ENCODE measurements at regions not wholly inside any gene's neighbourhood (a gene's known extent, or its start where the extent isn't known, plus 50 kb on each side); places are given as distances from the start of the nearest gene placed in this dataset.

DNA sequence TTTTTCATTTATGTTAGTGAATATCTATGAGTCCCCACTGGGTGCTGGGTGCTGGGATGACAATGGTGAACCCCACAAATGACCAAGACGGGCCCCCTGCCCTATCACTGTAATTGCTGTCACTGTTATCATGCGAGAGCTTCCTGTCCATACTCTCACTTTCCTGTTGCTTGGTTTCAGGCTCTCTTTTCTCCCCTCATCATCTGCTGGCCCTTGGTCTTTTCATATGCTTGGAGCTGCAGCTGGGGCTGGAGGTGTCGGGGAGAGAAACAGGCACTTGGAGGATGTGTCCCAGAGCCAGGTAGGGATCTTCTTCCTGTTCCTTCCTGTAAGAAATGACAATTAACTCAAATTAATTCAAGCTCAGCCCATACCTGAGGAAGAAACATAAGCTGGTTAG lies 348.0 kb downstream of the PTPRU start:
- Histone ChIP-seq H3K4me1 (no peaks in the 10 kb centered on the region), H3K9me3 (no peaks in the 10 kb centered on the region), H3K27ac (no peak overlapping the region), H3K4me3 (no peak overlapping the region), H3K4me2 (no peak overlapping the region)
- POLR2A ChIA-PET, result no interaction called here
- no peak for FAIRE-seq
- TF ChIP-seq SMC3 (IDR thresholded peaks at IDR 0.05) (no peak), PHF8 (IDR thresholded peaks at IDR 0.05; ENCODE audit: borderline replicate concordance, low read depth) (no peak), RNF2 (IDR thresholded peaks at IDR 0.05; ENCODE audit: borderline replicate concordance, low read depth) (no peak), GATA3 (IDR thresholded peaks at IDR 0.05; ENCODE audit: borderline replicate concordance) (no peak), FOSB (CRISPR knock-in tag; IDR thresholded peaks at IDR 0.05) (no peak), HOXB13 (CRISPR knock-in tag; IDR thresholded peaks at IDR 0.05; ENCODE audit: low read depth) (no peak)
- TF ChIP-seq, protein P1, sequence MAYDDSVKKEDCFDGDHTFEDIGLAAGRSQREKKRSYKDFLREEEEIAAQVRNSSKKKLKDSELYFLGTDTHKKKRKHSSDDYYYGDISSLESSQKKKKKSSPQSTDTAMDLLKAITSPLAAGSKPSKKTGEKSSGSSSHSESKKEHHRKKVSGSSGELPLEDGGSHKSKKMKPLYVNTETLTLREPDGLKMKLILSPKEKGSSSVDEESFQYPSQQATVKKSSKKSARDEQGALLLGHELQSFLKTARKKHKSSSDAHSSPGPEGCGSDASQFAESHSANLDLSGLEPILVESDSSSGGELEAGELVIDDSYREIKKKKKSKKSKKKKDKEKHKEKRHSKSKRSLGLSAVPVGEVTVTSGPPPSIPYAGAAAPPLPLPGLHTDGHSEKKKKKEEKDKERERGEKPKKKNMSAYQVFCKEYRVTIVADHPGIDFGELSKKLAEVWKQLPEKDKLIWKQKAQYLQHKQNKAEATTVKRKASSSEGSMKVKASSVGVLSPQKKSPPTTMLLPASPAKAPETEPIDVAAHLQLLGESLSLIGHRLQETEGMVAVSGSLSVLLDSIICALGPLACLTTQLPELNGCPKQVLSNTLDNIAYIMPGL (CRISPR knock-in tag; IDR thresholded peaks at IDR 0.05; ENCODE audit: borderline replicate concordance), result no peak
- no peak for ATAC-seq
- WGBS (ENCODE audit: missing lambda C conversion rate), result 38% methylated on average over 3 of the region's 3 CpGs
- no peak for DNase-seq (ENCODE audit: low read depth in 1 of 2, low spot score in 1 of 2)
- CTCF ChIA-PET, result interaction anchor here (1.0 kb wide), 1 partner anchor 244 kb away, joined by 3 read pairs; no protein-coding TSS in a partner anchor

- no peak overlapping the region for H3K27ac ChIP-seq
- TF ChIP-seq FOXS1 (CRISPR knock-in tag; IDR thresholded peaks at IDR 0.05) (no peak), ZFP36 (IDR thresholded peaks at IDR 0.05; ENCODE audit: borderline replicate concordance, partially characterized antibody) (no peak), FOSB (CRISPR knock-in tag; IDR thresholded peaks at IDR 0.05) (no peak), REST (IDR thresholded peaks at IDR 0.05) (no peak), CTCF (IDR thresholded peaks at IDR 0.05) (no peak), BHLHE40 (IDR thresholded peaks at IDR 0.05; ENCODE audit: low read depth, low read length) (no peak)
- TF ChIP-seq, protein P2, sequence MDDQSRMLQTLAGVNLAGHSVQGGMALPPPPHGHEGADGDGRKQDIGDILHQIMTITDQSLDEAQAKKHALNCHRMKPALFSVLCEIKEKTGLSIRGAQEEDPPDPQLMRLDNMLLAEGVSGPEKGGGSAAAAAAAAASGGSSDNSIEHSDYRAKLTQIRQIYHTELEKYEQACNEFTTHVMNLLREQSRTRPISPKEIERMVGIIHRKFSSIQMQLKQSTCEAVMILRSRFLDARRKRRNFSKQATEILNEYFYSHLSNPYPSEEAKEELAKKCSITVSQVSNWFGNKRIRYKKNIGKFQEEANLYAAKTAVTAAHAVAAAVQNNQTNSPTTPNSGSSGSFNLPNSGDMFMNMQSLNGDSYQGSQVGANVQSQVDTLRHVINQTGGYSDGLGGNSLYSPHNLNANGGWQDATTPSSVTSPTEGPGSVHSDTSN (IDR thresholded peaks at IDR 0.05), result no peak
- ChIA-PET POLR2A (no interaction called here), CTCF (interaction anchor here (1.0 kb wide), 1 partner anchor 243 kb away, joined by 3 read pairs; no protein-coding TSS in a partner anchor)
- no peaks in the 10 kb centered on the region for H3K9me3 ChIP-seq
- 54% methylated on average over 5 of the region's 5 CpGs for WGBS (ENCODE audit: missing lambda C conversion rate)
- DNase-seq (ENCODE audit: low read depth in 1 of 2, low spot score in 1 of 2), result no peak
- no peak overlapping the region for H3K4me3 ChIP-seq
- no peak for FAIRE-seq
- no peak overlapping the region for H3K4me2 ChIP-seq
- no peaks in the 10 kb centered on the region for H3K4me1 ChIP-seq
- no peak for ATAC-seq
Observed at GRCh38 chr1:29583727-29584126, 347.4 kb downstream of the PTPRU start.

DNA sequence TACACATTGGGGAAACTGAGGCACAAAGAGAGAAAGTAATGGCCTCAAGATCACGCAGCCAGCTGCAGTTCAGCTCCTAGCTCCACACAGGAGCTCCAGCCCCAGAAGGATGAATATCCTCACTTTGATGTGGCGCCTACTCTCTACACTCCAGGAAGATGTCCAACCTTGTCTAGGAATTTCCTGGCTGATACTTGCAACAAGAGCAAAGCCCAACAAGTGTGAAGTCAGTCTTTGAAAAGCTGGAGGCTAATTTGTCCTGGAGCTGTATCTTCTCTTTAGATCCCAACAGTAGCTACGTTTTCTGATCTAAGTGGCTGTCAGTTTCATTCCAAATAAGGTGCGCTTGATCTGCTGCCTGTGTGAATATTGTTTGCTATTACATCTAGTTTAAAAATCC lies 344.9 kb downstream of the PTPRU start:
- WGBS (ENCODE audit: missing lambda C conversion rate), result 70% methylated on average over 4 of the region's 4 CpGs
- FAIRE-seq, result no peak
- POLR2A ChIA-PET, result no interaction called here
- no peaks in the 10 kb centered on the region for H3K9me3 ChIP-seq
- no peak for DNase-seq (ENCODE audit: low read depth in 1 of 2, low spot score in 1 of 2)
- H3K4me2 ChIP-seq, result no peak overlapping the region
- no peak for ATAC-seq
- H3K4me1 ChIP-seq, result no peaks in the 10 kb centered on the region
- CTCF ChIA-PET, result interaction anchor here (0.7 kb wide), 1 partner anchor 20 kb away, joined by 3 read pairs; no protein-coding TSS in a partner anchor
- H3K4me3 ChIP-seq, result no peak overlapping the region
- TF ChIP-seq CHD4 (IDR thresholded peaks at IDR 0.05; ENCODE audit: borderline replicate concordance) (no peak), SMC3 (IDR thresholded peaks at IDR 0.05) (no peak), HOXB5 (CRISPR knock-in tag; IDR thresholded peaks at IDR 0.05) (no peak), ZFP36 (IDR thresholded peaks at IDR 0.05; ENCODE audit: borderline replicate concordance, partially characterized antibody) (no peak), RFX5 (IDR thresholded peaks at IDR 0.05) (no peak), GATA3 (IDR thresholded peaks at IDR 0.05; ENCODE audit: borderline replicate concordance) (no peak), TP53 (CRISPR knock-in tag; IDR thresholded peaks at IDR 0.05) (no peak), CBX8 (IDR thresholded peaks at IDR 0.05) (no peak), POLR2A (IDR thresholded peaks at IDR 0.05; ENCODE audit: low read length) (no peak), HES2 (IDR thresholded peaks at IDR 0.05) (no peak)
- no peak overlapping the region for H3K27ac ChIP-seq
